ENCODE measurements at regions not wholly inside any gene's neighbourhood (a gene's known extent, or its start where the extent isn't known, plus 50 kb on each side); places are given as distances from the start of the nearest gene placed in this dataset.
A peak's percentile ranks its signal among the peaks of the same experiment; 100 is the strongest.

DNA sequence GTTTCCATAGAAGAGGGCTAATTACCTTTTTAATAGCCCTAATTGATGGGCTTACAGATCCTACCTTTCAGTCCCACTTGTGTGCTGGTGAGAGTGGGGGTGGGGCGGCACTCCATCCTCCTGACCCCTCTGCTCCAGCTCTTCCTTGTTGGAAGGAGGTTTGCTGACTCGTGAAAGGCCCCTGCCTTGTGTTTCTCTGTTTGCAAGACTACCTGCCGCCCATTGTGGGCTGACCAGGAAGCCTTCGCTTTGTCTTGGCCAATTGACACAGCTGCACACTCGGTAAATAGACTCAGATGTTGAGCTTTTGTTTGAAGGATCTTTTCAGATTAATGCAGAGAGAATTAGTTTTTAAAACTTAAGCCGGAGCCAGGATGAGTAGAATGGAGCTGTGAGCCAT, 197.3 kb upstream of the HES1 start:
- no peak for DNase-seq

DNA sequence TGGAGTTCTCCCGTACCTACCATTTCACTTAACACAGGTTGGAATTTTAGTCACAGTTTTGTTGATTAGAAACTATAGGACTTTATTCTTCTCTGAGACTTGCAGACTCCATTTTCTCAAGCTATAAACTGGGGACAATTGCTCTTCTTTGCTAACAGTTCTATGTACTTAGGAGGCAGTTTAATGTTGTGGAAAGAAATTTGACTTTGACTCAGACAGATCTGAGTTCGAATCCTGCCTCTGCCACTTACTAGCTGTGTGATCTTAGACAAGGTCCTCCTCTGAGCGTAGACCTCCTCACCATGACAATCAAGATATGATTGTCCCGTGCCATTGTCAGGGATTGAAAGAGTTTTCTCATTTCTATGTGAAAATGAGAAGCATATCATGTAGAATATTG, 196.4 kb upstream of the HES1 start:
- DNase-seq, result no peak

DNA sequence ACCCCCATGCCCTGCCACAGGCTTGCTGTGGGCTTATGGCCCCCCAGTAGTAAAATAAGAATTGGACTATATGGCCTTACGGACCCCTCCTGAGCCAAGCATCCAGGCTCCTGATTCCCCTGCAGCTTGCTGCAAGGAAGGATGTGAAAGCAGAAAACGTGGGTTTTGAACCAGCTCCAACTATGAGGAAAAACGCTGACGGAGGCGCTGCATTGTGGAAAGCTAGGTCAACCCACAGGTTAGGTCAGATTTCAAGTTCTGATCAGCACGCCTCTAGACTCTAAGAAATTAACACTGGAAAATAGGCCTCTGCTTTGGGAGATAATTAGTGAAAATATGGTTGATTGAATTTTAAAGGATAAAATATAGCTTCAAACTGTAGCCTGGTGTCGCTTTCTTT, 195.4 kb upstream of the HES1 start:
- no peak for DNase-seq

DNA sequence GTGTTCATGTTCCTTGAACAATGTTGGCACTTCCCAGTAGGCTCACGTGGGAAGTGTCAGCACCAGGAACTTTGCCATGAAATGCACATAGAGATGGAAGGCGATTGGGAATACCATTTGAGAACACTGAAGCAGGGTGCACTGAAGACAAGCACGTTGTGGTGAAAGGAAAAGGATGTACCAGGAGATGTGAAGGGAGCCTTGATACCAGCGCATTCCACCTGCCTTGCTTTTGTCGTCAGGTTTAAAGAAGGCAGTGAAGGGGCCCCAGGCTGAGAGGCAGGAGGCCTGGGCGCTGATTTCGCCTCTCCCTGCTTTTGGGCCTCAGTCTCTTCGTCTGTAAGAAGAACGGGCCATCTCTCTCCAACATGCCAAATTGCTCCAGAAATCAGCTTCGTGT, 194.5 kb upstream of the HES1 start:
- no peak for DNase-seq

DNA sequence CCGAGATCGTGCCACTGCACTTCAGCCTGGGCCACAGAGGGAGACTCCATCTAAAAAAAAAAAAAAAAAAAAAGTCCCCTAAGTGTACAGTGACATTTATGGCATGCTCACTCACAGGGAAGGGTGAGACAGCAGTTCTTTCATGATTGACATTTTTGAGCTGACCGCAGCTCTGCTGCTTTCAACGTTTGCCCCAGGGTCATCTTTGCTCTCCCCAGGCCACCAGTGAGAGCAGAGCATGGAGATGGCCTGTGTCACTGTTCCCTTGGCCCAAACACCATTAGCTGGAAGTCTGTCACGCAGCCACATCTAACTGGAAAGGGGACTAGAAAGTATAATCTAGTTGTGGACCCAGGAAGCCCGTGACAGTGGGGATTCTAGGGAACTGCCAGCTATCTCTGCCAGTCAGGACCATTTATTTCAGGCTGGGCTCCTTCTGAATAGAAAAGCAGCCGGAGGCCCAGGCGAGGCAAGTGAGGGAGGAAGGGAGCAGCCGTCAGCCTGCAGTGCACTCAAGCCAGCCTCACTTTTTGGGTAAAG, 193.4 kb upstream of the HES1 start:
- no peak for DNase-seq

DNA sequence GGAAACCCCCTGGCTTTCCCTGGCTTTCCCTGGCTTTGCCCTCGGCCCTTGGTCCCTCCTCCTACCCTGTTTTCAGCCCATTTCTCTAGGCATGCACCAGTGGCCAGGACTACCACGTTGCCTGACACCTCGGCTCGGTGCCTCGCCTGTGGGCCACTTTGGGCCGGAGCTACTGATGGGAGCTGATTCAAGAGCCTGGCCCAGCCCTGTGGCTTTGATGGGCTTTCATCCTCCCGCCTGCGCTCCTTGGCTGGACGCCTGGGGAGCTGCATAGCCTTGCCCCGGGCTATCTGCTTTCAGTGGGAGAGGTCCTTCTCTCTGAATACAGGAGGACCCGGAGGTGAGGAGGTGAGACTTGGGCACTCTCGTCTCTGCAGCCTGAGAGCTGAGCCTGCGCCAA, 192.7 kb upstream of the HES1 start:
- no peak for DNase-seq

DNA sequence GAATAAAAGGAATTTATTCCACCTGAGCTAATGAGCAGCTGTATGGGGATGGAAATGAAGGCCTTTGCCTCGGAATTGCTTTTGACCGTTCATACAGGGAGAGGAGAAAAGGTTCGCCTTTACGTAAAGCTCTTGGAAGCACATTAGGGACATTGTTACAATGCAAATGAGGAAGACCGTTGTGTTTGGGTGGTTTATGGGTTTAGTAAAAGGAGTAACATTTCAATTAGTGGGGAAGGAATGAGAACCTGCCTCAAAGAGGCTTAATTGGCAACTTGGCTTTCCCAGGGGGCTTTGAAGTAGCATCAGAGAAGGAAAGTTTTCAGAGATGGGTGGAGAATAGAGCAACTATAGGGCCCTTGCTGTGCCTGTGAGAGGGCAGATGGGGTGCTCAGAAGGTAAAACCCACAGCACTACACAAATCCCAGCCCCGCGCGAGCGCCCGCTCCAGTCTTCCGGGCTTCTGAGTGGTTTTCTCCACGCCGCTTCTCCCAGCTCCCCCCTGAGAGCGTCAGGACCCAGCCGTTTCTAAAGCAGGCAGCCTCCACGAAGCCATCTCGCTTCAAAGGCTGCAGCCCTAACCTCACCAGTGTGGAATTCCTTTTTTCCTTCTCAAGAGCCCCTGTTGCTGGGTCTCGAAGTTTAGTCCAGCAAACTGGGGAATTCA, 192.0 kb upstream of the HES1 start:
- no peak for DNase-seq

DNA sequence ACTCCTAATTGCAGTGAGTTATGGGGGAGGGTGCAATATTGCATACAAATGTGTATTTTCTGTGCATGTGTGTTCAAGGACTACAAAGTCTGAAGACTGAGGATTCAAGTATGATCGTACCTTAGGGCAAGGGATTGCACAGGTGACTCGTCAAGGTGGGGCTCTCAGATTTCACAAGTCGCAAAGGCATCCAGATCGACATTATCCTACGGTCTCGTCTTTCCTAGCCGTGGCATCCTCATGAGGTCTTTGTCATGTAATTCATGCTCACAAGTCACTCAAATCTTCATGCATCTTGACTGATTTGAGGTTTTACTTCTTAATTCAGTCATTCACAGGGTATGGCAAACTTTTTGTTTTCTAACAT, 191.4 kb upstream of the HES1 start:
- no peak for DNase-seq

DNA sequence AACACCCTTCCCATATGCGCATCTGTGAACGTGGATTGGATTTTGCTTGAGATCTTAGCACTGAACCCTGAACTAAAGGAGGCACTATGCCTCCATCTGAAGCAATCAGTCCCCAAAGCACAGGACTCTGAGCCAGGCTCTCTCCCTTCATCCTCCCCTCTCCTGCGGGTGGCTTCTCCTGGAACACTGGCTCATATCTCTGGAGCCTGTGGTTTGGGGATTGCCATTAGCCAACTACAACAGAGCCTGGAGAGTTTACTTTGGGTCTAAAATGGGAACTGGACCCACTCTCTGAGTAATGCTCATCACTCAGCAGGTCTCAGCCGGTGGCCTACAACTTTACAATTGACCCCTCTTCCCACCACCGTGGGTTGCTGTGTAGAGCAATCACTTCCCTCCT, 190.8 kb upstream of the HES1 start:
- no peak for DNase-seq

DNA sequence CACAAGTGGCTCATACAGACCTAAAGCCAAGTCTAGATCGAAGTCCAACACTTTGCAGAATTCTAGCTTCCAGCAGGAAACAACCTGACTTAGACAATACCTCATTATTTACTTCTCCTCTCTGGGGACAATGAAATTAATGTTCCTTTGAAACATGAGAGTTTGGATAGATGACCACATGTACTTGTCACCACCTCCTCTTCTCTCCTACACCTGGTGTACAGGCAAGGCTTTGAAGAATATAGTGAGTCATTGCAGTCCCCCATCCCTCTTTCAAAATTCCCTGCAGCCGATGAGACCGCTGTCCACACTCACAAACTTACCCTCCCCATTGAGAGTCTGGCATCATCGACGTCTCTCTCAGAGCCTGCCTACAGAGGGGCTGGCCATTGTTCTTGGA, 189.0 kb upstream of the HES1 start:
- no peak for DNase-seq

DNA sequence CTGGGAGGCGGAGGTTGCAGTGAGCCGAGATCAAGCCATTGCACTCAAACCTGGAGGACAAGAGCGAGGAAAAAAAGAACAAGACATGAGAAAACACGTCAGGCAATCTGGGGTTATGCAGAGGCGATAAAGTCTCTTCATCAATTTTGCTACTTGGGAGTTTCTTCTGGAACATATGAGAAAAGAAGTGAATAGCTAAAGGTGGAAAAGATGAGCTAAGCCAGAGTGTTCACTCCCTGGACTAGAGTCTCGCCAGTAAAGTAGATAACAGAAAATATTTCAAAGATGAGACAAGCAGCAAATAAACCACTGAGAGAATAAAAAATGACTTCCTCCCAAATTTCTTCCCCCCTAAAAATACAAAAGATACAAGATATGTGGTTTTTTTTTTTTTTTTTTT, 188.4 kb upstream of the HES1 start:
- DNase-seq, result no peak

DNA sequence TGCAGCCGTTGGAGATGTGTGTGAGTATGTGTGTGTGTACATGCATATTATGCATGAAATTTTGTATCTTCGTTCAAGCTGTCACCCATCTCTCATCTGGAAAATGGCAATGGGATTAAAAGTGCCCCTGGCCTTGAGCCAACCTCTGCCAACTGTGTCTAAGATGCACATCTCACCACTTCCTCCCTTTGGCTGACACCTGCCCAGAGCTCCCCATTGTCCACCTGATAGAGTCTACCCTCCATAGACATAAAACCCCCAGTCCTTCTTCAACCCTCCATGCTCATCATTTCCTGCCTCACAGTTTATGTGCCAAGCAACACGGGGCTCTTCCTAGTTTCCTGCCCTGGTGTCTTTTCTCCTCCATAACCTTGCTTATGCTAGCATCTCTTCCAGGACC, 187.5 kb upstream of the HES1 start:
- no peak for DNase-seq

DNA sequence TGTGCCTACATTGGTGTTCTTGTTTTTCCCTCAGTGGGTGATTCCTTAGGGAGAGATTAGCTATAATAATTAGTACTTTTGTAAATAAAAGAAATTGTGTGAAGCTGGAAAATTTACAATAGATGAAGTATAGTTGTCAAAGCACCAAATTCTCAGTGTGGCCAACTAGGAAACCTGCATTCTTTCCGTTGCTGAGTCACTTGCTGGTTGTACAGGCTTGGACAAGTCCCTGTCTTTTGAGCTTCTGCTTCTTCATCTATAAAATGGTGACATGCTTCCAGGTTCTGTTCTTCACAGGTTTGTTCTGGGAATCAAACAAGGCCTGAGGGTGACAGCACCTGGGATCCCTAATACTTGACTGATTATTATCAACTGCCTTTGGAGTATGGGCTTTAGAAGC, 184.1 kb upstream of the HES1 start:
- DNase-seq, result no peak

DNA sequence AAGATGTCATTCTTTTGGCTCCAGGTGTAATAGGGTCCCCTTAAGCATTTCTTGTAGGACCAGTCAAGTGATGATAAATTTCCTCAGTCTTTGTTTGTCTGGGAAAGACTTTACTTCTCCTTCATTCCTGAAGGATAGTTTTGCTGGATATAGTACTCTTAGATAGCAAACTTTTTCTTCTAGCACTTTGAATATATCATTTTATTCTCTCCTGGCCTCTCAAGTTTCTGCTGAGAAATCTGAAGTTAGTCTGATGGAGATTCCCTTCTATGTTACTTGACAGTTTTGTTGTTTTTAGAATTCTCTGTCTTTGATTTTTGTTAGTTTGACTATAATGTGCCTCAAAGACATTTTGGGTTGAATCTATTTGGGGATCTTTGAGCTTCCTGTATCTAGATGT, 181.2 kb upstream of the HES1 start:
- no peak for DNase-seq

DNA sequence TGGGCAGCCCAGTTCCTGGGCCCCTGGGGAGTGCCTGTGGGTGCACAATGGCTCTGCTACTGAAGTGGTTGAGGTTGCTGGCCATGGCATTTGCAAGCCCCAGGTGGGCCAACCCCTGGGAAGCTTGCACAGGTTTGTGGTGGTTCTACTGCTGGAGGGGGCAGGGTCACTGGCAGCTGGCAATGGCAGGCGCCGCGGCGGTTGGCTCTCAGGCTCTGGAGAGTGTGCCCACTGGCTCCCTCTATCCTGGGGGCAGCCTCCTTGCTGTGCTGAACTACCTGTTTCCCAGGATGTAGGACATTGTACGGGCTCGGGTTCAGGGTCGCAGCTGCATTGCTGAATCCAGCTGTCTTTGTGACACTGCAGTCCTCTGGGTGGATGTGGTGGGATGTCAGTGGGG, 180.2 kb upstream of the HES1 start:
- DNase-seq, result no peak

DNA sequence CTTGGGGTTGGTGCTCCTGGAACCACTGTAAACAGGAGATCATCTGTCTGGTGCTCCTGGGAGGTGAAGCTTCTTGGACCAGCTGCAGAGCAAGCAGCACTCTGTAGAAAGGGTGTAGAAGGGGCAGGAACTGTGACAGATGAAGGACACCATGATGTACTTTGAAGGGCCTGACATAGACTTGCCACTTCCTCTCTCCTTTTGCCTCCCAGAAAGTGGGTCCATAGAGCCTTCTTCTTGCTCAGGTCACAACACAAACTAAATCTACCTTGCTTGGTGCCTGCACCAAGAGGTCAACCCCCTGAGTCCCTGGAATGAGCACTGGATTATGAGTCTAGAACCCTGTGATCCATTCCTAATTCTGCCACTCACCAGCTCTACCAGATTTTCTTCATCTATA, 176.1 kb upstream of the HES1 start:
- no peak for DNase-seq

DNA sequence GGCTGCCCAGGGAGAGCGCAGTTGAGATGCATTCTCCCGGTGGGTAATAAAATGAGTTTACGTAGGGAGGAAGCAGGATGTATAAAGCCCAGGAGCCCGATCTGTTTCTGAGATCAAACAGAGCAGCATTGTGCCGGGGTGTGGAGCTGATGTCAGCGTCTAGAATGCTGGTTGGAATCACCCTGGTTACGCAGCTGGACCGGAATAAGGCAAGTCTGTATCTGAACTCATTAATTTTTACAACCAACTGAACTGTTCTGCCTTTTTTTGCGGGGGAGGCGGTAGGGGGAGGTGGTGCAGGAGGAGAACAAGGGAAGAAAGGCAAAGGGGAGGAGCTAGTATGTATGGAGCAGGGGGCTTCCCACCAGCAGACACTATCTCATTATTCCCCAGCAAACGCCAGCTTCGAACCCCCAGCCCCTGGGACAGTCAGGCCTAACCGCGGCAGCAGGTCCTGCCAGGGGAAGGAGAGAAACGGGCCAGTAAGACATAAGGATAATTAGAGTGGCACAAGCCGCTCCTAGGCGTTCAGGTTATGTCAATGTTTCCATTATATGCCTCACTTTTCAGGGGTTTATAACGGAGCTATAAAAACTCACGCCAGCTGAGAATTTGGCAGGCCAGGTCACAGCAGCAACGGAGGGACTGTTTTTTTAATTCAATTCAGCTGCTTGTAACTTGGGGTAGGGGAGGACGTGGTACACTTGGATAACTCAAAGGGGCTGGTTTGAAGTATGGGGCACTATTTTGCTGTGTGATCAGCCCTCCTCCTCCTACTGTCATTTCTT, 175.3 kb upstream of the HES1 start:
- no peak for DNase-seq

DNA sequence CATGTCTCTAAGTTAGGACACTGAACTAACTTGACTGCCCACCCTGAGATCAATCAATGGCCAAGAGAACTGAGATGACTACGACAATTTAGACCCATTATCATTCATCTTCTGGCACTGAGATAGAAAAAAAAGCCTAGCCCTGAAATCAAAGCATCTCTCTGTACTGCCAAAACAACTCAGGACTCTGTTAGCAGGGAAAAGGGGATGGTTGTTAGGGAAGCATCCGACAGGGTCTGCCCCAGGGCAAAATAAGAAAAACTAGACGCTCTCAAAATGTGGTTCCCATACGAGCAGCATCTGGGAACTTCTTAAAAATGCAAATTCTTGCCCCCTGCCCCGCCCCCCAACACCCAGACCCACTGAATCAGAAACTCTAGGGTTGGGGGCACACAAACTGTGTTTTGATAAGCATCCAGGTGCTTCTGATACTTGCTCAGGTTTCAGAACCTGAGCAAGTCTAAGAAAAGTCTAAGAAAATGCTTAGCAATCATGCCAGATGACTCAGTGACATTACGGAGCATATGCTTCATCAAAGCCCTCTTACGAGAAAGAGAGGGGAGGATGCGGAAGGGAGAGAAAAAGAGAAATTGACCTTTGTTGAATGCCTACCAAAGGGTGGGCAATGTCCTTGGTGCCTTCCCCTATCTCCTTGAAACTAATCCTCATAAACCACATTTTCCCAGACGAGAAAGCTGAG, 172.8 kb upstream of the HES1 start:
- DNase-seq, result no peak

DNA sequence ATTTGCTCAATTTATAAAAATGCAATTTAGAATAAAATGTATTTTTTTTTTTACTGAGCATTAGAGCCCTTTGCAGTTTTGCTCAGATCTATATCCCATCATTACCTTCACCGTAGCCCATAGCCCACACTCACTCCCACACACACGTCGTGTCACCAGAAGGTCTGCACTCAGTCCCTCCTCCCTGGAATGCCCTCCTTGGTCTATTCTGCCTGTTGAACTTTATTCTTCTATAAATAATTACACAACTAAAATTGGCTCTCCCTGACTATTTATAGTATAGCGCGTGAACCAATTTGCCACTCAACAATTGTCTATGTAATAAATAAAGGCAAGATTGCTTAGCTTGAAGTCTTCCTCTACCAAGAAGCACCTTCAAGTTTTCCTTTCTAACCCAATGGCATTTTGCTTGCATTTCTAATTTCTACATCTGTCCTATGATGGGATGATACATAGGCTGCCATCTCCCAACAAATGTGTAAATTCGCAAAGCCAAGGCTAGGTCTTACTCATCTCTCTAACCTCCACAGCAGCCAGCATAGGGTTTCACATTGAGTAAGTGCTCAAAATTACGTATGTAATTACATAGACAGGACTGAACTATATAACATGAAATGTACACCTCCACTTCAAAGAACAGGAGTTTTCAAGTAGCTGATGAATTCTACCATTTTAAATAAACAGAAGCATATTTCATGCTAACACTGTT, 172.0 kb upstream of the HES1 start:
- no peak for DNase-seq

DNA sequence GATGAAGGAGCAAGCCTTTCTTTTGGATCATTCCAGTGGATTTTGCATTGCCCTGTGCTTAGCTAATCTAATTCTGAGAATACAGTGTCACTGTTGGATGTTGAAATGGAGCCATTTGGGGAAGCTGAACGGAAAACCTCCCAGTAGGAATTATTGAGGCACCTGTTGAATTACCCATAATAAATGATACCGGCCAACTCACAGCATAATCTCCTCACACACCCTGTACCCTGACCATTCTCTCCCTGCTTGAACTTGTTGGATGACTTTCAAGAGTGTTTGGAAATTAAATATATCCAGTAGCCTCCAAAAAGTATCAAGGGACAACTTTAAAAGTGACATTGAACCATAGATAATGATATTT, 171.4 kb upstream of the HES1 start:
- no peak for DNase-seq

DNA sequence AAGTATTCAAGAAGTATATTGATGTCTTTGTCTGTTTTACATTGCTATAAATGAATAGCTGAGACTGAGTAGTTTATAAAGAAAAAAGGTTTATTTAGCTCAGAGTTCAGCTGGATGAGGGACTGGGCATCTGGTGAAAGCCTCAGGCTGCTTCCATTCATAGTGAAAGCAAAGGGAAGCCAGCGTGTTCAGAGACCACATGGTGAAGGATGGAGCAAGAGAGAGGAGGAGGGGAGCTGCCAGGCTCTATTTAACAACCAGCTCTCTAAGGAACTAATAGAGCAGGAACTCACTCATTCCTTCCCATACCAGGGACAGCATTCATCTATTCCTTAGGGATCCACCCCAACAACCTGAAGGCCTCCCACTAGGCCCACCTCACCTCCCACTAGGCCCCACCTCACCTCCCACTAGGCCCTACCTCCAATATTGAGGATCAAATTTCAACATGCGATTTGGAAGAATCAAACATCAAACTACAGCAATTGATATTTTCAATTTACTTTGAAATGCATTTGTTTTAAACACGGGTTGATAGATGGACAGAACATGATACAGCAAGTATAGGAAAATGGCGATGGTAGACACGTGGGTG, 167.5 kb upstream of the HES1 start:
- no peak for DNase-seq

DNA sequence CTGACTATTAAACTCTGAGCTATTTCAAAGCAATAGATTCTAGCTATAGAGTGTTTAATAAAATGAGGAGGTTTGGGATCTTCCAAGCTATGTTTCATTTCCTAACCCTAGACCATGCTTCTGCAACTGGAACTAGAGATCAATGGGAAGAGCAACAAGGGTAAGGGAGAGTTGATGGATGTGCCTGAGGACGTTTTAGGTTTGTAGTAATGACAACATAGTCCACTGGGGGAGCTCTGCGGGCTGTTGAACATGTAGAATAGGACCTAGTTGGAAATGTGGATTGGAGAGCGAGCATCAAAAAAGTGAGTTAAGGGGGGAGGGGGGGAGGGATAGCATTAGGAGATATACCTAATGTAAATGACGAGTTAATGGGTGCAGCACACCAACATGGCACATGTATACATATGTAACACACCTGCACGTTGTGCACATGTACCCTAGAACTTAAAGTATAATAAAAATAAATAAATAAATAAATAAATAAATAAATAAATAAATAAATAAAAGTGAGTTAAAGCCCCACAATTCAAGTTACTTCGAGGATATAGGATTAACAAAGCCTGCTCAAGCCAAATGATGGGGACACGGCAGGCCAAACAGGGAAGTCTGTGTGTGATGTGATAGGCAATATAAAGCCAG, 165.7 kb upstream of the HES1 start:
- peak; percentile 2 for DNase-seq

DNA sequence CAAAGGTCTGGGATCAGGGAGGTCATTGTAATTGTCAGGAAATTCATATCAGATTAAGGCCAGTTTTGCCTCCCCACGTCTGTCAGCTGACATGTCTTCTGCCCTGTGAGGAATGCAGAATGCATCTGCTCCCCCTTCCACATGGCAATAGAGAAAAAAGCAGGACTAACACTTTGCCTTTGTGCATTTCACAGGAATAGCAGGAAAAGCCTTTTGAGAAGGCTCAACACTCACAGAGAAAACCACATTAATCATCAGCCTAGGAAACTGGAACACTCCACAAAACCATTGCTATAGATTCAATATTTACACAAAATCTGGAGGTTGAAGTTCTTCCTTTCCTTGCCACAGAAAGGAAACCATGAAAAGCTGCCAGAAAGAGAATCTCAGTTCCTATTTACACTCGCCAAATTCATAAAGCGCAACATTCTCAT, 165.2 kb upstream of the HES1 start:
- DNase-seq, result no peak

All from CD4-positive, alpha-beta T cell treated with Interferon gamma for 1 hour (primary cell).